Hepatocyte (in vitro differentiated cells): ENCODE measurements at regions not wholly inside any gene's neighbourhood (a gene's known extent, or its start where the extent isn't known, plus 50 kb on each side); places are given as distances from the start of the nearest gene placed in this dataset.

ENCODE experiments used
- DNase-seq: peaks from one replicate; pipeline ENCODE4 v3.0.0-alpha.2; 2016; ENCODE audit warnings: low spot score
- H2AFZ ChIP-seq: fragments of 200-600 bp; sonication (generic); 2 replicates; pipeline ENCODE4 v1.6.0; 2016; ENCODE audit warnings: antibody characterized with exemption, mild to moderate bottlenecking
- H3K27ac ChIP-seq: fragments of 200-600 bp; sonication (generic); 2 replicates; pipeline ENCODE4 v1.5.1; 2016; ENCODE audit warnings: mild to moderate bottlenecking
- H3K27me3 ChIP-seq: fragments of 200-600 bp; sonication (generic); 2 replicates; pipeline ENCODE4 v1.6.1; 2016
- H3K36me3 ChIP-seq: fragments of 200-600 bp; sonication (generic); replicated peaks from 2 replicates; pipeline ENCODE4 v1.5.1; 2016; ENCODE audit warnings: low read depth; ENCODE audit not compliant: insufficient read depth
- H3K4me1 ChIP-seq: fragments of 200-600 bp; sonication (generic); 2 replicates; pipeline ENCODE4 v1.5.1; 2016; ENCODE audit warnings: mild to moderate bottlenecking, moderate library complexity; ENCODE audit not compliant: insufficient read depth
- H3K4me2 ChIP-seq: fragments of 200-600 bp; sonication (generic); 2 replicates; pipeline ENCODE4 v1.6.0; 2016
- H3K4me3 ChIP-seq: fragments of 200-600 bp; sonication (generic); 2 replicates; pipeline ENCODE4 v1.5.1; 2016; ENCODE audit warnings: mild to moderate bottlenecking
- H3K79me2 ChIP-seq: fragments of 200-600 bp; sonication (generic); 2 replicates; pipeline ENCODE4 v1.6.0; 2017; ENCODE audit warnings: mild to moderate bottlenecking
- H3K9me2 ChIP-seq: fragments of 200-600 bp; sonication (generic); replicated peaks from 2 replicates; pipeline ENCODE4 v1.6.0; 2017; ENCODE audit warnings: mild to moderate bottlenecking; ENCODE audit not compliant: insufficient read depth
- H3K9me3 ChIP-seq: fragments of 200-600 bp; sonication (generic); 2 replicates; pipeline ENCODE4 v1.5.1; 2016; ENCODE audit warnings: low read depth, mild to moderate bottlenecking
- H4K20me1 ChIP-seq: fragments of 200-600 bp; sonication (generic); 2 replicates; pipeline ENCODE4 v1.6.0; 2016; ENCODE audit warnings: mild to moderate bottlenecking; ENCODE audit not compliant: insufficient read depth, poor library complexity, severe bottlenecking
- EZH2 ChIP-seq: fragments of 200-600 bp; sonication (generic); IDR thresholded peaks from 2 replicates; pipeline ENCODE4 v1.6.1; 2016; ENCODE audit warnings: antibody characterized with exemption, mild to moderate bottlenecking, borderline replicate concordance
- EZH2phosphoT487 ChIP-seq: fragments of 200-600 bp; sonication (generic); IDR thresholded peaks from one replicate; pipeline ENCODE4 v1.6.1; 2018; ENCODE audit warnings: antibody characterized with exemption, mild to moderate bottlenecking, low read depth, moderate library complexity; ENCODE audit not compliant: unreplicated experiment, severe bottlenecking
- WGBS: methylation state at CpG from one replicate; pipeline ENCODE4 v1.1.6; 2016; ENCODE audit warnings: low lambda C conversion rate; ENCODE audit errors: missing lambda C conversion rate; 5-methylcytosine and 5-hydroxymethylcytosine counted together
- TF ChIP-seq, protein P1 (sequence below): fragments of 200-600 bp; sonication (generic); IDR thresholded peaks from 2 replicates; pipeline ENCODE4 v1.5.1; 2016; ENCODE audit warnings: antibody characterized with exemption, mild to moderate bottlenecking; ENCODE audit not compliant: poor library complexity

DNA sequence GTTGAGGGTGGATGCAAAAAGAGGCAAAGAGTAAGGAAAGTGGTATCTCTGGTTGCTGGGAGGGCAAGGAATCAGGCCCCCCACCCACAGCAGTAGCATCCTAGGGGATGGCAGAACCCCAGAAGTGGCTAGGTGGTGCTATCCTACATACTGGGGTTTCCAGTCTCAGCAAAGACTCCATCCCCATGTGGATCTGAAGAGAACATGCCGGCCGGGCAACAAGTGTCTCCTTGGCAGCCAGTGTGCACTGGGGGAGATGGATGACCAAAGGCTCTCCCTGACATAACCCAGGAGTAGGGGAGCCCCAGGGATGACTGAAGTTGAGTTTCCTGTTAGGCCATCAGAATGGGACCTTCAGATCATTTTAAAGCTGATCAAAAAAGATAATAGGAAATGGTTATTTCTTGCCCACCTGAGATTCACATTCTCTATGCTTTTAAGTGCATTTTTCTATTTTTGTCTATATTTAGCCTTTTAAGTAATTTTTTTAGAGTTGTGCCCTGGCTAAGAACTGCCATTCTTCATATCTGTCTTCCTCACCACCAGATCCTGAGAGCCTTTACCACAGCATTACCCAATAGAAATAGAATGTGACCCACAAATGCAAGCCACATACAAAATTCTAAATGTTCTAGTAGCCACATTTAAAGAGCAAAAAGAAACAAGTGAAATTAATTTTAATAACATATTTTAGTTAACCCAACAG is 78.7 kb upstream of the SMIM23 start:
- H3K27ac ChIP-seq: no peak overlapping the region
- H4K20me1 ChIP-seq: no peaks in the 10 kb centered on the region
- 98% methylated on average over 2 of the region's 2 CpGs for WGBS
- H3K27me3 ChIP-seq: no peaks in the 10 kb centered on the region
- no peak for TF ChIP-seq EZH2
- TF ChIP-seq EZH2phosphoT487: no peak
- TF ChIP-seq, protein P1, sequence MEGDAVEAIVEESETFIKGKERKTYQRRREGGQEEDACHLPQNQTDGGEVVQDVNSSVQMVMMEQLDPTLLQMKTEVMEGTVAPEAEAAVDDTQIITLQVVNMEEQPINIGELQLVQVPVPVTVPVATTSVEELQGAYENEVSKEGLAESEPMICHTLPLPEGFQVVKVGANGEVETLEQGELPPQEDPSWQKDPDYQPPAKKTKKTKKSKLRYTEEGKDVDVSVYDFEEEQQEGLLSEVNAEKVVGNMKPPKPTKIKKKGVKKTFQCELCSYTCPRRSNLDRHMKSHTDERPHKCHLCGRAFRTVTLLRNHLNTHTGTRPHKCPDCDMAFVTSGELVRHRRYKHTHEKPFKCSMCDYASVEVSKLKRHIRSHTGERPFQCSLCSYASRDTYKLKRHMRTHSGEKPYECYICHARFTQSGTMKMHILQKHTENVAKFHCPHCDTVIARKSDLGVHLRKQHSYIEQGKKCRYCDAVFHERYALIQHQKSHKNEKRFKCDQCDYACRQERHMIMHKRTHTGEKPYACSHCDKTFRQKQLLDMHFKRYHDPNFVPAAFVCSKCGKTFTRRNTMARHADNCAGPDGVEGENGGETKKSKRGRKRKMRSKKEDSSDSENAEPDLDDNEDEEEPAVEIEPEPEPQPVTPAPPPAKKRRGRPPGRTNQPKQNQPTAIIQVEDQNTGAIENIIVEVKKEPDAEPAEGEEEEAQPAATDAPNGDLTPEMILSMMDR: no peak
- H3K9me2 ChIP-seq: no peaks in the 10 kb centered on the region
- H2AFZ ChIP-seq: no peak overlapping the region
- H3K9me3 ChIP-seq: no peaks in the 10 kb centered on the region
- H3K4me2 ChIP-seq: no peak overlapping the region
- no peaks in the 10 kb centered on the region for H3K79me2 ChIP-seq
- no peaks in the 10 kb centered on the region for H3K36me3 ChIP-seq
- H3K4me3 ChIP-seq: no peak overlapping the region
- H3K4me1 ChIP-seq: no peaks in the 10 kb centered on the region
- DNase-seq: no peak

DNA sequence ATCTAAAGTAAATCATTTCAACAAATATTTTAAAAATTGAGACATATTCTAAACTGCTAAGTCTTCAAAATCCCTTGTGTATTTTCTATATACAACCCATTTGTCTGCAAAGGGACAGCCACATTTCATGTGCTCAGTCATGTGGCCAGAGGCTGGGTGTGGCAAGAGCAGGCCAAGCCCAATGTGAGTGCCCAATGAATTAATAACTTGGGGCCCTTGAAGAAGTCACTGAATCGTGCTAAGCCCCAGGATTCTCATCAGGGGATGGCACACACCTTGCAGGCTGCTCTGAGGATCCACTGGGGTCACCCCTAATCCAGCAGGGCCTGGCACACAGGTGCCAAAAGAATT is 78.2 kb upstream of the SMIM23 start:
- DNase-seq: no peak
- 82% methylated on average over 1 of the region's 1 CpG for WGBS
- TF ChIP-seq EZH2phosphoT487: no peak
- Histone ChIP-seq H4K20me1 (no peaks in the 10 kb centered on the region), H3K9me3 (no peaks in the 10 kb centered on the region), H3K36me3 (no peaks in the 10 kb centered on the region), H3K27ac (no peak overlapping the region), H3K9me2 (no peaks in the 10 kb centered on the region), H2AFZ (no peak overlapping the region), H3K4me3 (no peak overlapping the region), H3K4me1 (no peaks in the 10 kb centered on the region), H3K4me2 (no peak overlapping the region), H3K79me2 (no peaks in the 10 kb centered on the region), H3K27me3 (no peaks in the 10 kb centered on the region)

- Histone ChIP-seq H2AFZ (no peak overlapping the region), H4K20me1 (no peaks in the 10 kb centered on the region), H3K4me3 (no peak overlapping the region), H3K9me2 (no peaks in the 10 kb centered on the region), H3K4me1 (no peaks in the 10 kb centered on the region), H3K79me2 (no peaks in the 10 kb centered on the region), H3K27ac (no peak overlapping the region), H3K36me3 (no peaks in the 10 kb centered on the region), H3K4me2 (no peak overlapping the region), H3K27me3 (no peaks in the 10 kb centered on the region), H3K9me3 (no peaks in the 10 kb centered on the region)
- TF ChIP-seq EZH2 (no peak), EZH2phosphoT487 (no peak)
- TF ChIP-seq, protein P1: no peak
- WGBS: 66% methylated on average over 5 of the region's 5 CpGs
- no peak for DNase-seq
Observed at GRCh38 chr5:171709930-171710329, 75.7 kb upstream of the SMIM23 start.

DNA sequence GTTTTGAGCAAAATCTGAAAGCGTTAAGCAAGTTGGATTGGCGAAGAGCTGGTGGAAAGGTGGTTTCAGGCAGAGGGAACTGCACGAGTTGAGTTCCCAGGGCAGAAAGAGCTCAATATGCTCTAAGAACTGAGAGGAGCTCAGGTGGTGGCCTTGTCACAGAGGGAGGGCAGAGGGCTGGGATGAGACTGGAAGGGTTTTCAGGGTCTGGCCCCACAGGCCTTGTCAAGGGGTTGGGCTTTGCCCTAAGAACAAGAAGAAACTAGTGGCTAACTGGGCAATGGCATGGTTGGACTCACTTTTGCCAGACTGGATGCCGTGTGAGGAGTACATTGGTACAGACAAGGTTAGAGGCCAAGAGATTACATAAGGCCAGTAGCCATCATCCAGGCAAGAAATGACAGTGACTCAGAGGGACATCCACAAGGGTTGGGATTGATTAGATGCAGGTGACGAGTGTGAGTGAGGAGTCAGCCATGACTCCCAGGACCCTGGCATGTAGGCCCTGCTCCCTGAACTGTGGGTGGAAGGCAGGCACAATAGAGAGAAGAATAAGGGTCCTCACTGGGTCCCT is 75.1 kb upstream of the SMIM23 start:
- Histone ChIP-seq H3K9me2 (no peaks in the 10 kb centered on the region), H3K36me3 (no peaks in the 10 kb centered on the region), H3K4me2 (no peak overlapping the region), H3K79me2 (no peaks in the 10 kb centered on the region), H3K9me3 (no peaks in the 10 kb centered on the region), H4K20me1 (no peaks in the 10 kb centered on the region), H3K4me1 (no peaks in the 10 kb centered on the region), H2AFZ (no peak overlapping the region), H3K27ac (no peak overlapping the region), H3K27me3 (no peaks in the 10 kb centered on the region), H3K4me3 (no peak overlapping the region)
- 94% methylated on average over 5 of the region's 5 CpGs for WGBS
- DNase-seq: no peak
- TF ChIP-seq EZH2 (no peak), EZH2phosphoT487 (no peak)
- TF ChIP-seq, protein P1: no peak
